Keratinocyte (primary cell): ENCODE measurements at regions not wholly inside any gene's neighbourhood (a gene's known extent, or its start where the extent isn't known, plus 50 kb on each side); places are given as distances from the start of the nearest gene placed in this dataset.

Experiments
- EZH2 ChIP-seq: IDR thresholded peaks from one replicate; pipeline ENCODE4 v1.6.1; 2012; ENCODE audit warnings: inconsistent platforms, mild to moderate bottlenecking, low read length, moderate library complexity
- TF ChIP-seq, protein P1 (sequence below), 3 experiments: IDR thresholded peaks in 1 of 3; conservative IDR thresholded peaks in 1 of 3; optimal IDR thresholded peaks in 1 of 3; 2 replicates in 2 of 3; 3 replicates in 1 of 3; pipeline versions ENCODE3 to v1.5.1; 2011; ENCODE audit warnings: low read length in 3 of 3, mild to moderate bottlenecking in 3 of 3, moderate library complexity in 2 of 3, control low read depth in 1 of 3, inconsistent platforms in 1 of 3; ENCODE audit not compliant: insufficient read depth in 2 of 3; ENCODE audit errors: extremely low read depth in 1 of 3

DNA sequence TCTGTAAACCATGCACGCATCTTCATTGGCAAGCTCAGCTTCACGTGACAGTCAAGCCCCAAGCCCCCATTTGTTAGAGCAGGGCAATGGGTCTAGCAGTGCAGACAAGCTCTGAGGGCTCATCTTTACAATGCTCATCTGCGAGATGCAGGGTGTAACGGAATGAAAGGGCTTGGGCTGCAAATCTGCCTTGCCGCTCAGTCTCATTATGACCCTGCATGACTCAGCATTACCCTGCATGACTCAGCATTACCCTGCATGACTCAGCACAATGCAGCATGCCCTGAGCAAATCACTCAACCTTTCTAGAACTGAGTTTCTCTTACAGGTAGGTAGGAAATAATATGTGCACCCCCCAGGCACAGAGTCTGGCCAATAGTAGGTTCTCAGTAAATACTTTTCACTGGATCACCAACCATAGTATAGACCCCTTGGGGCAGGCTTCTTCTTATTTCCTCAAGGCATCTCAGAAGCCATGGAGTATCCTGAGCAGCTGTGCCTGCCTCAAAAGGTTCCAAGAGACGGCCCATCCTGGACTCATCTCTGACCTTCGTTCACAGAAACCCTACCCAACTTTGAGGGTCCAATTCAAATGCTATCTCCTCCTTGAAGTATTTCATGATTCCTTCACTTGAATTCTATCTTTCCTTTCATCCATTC is 391.3 kb upstream of the CDH5 start:
- TF ChIP-seq, protein P1, sequence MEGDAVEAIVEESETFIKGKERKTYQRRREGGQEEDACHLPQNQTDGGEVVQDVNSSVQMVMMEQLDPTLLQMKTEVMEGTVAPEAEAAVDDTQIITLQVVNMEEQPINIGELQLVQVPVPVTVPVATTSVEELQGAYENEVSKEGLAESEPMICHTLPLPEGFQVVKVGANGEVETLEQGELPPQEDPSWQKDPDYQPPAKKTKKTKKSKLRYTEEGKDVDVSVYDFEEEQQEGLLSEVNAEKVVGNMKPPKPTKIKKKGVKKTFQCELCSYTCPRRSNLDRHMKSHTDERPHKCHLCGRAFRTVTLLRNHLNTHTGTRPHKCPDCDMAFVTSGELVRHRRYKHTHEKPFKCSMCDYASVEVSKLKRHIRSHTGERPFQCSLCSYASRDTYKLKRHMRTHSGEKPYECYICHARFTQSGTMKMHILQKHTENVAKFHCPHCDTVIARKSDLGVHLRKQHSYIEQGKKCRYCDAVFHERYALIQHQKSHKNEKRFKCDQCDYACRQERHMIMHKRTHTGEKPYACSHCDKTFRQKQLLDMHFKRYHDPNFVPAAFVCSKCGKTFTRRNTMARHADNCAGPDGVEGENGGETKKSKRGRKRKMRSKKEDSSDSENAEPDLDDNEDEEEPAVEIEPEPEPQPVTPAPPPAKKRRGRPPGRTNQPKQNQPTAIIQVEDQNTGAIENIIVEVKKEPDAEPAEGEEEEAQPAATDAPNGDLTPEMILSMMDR (optimal IDR thresholded peaks at IDR 0.05 in 1 of 3, IDR thresholded peaks at IDR 0.05 in 1 of 3, conservative IDR thresholded peaks at IDR 0.05 in 1 of 3; ENCODE audit: extremely low read depth in 1 of 3, insufficient read depth in 2 of 3, low read length in 3 of 3) = no peak
- TF ChIP-seq EZH2 = no peak
